Prostate gland (tissue), 2 donors: ENCODE measurements at regions not wholly inside any gene's neighbourhood (a gene's known extent, or its start where the extent isn't known, plus 50 kb on each side); places are given as distances from the start of the nearest gene placed in this dataset.

Source experiments
- POLR2A ChIP-seq: fragments of 450-650 bp; IDR thresholded peaks from one replicate; pipeline ENCODE4 v1.6.1; 2016; ENCODE audit warnings: antibody characterized with exemption, mild to moderate bottlenecking
- POLR2AphosphoS5 ChIP-seq: sonication (generic); formaldehyde crosslinking; IDR thresholded peaks from one replicate; pipeline ENCODE4 v1.6.1; 2017; ENCODE audit warnings: antibody characterized with exemption
- TF ChIP-seq, protein P1 (sequence below), 4 experiments: fragments of 200-600 bp in 2 of 4; fragments of 450-650 bp in 2 of 4; sonication (generic) in 2 of 4; IDR thresholded peaks; 1 replicate in 3 of 4; 2 replicates in 1 of 4; pipeline ENCODE4 v1.5.1; 2016 to 2019; ENCODE audit warnings: antibody characterized with exemption in 4 of 4, mild to moderate bottlenecking in 2 of 4, moderate library complexity in 2 of 4

DNA sequence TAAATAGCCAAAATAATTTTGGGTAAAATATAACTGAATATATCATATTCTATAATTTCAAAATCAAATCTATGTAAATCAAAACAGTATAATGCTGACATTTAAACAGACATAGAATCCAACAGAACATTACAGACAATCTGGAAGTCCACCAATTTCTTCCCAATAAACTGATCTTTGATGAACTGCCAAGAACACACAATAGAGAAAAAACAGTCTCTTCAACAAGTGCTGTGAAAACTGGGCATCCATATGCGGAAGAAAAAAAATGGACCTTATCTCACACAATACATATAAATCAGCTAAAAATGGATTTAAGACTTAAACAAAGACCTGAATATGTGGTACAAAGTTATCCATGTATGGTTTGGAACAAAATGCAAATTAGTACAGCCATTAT lies 1022.7 kb downstream of the TMEM121 start:
- TF ChIP-seq, protein P1, sequence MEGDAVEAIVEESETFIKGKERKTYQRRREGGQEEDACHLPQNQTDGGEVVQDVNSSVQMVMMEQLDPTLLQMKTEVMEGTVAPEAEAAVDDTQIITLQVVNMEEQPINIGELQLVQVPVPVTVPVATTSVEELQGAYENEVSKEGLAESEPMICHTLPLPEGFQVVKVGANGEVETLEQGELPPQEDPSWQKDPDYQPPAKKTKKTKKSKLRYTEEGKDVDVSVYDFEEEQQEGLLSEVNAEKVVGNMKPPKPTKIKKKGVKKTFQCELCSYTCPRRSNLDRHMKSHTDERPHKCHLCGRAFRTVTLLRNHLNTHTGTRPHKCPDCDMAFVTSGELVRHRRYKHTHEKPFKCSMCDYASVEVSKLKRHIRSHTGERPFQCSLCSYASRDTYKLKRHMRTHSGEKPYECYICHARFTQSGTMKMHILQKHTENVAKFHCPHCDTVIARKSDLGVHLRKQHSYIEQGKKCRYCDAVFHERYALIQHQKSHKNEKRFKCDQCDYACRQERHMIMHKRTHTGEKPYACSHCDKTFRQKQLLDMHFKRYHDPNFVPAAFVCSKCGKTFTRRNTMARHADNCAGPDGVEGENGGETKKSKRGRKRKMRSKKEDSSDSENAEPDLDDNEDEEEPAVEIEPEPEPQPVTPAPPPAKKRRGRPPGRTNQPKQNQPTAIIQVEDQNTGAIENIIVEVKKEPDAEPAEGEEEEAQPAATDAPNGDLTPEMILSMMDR (IDR thresholded peaks at IDR 0.05), result no peak
- no peak for TF ChIP-seq POLR2A
- TF ChIP-seq POLR2AphosphoS5, result peak; percentile 66
